WERI-Rb-1 (cell line): ENCODE measurements at regions not wholly inside any gene's neighbourhood (a gene's known extent, or its start where the extent isn't known, plus 50 kb on each side); places are given as distances from the start of the nearest gene placed in this dataset.

Source experiments
- DNase-seq: peaks from one replicate; pipeline ENCODE4 v3.0.0-alpha.2; 2020
- H3K27ac ChIP-seq: fragments of 250-450 bp; sonication (Bioruptor Pico); 2 replicates; pipeline ENCODE4 v1.5.1; 2020; ENCODE audit warnings: mild to moderate bottlenecking, moderate library complexity
- H3K27me3 ChIP-seq: fragments of 250-450 bp; sonication (Bioruptor Pico); 2 replicates; pipeline ENCODE4 v1.5.1; 2021; ENCODE audit warnings: mild to moderate bottlenecking, low read depth, moderate library complexity; ENCODE audit not compliant: insufficient read depth, severe bottlenecking
- H3K36me3 ChIP-seq: fragments of 250-450 bp; sonication (Bioruptor Pico); 2 replicates; pipeline ENCODE4 v1.5.1; 2020; ENCODE audit warnings: mild to moderate bottlenecking, moderate library complexity
- H3K4me3 ChIP-seq: 2 replicates; pipeline ENCODE4 v1.5.1; 2011; ENCODE audit warnings: low read depth, mild to moderate bottlenecking, control low read depth, low read length
- H3K9me3 ChIP-seq: fragments of 250-450 bp; sonication (Bioruptor Pico); 2 replicates; pipeline ENCODE4 v1.5.1; 2021; ENCODE audit warnings: mild to moderate bottlenecking, moderate library complexity; ENCODE audit not compliant: severe bottlenecking
- CTCF ChIP-seq: IDR thresholded peaks from 2 replicates; pipeline ENCODE4 v1.5.1; 2011; ENCODE audit warnings: low read depth, mild to moderate bottlenecking, control low read depth, inconsistent platforms, low read length

GRCh38 chr6:169097381-169097959, 156.2 kb downstream of the THBS2 start:
- Histone ChIP-seq H3K36me3 (no peaks in the 10 kb centered on the region), H3K27me3 (no peaks in the 10 kb centered on the region), H3K27ac (no peak overlapping the region), H3K9me3 (no peaks in the 10 kb centered on the region), H3K4me3 (no peak overlapping the region)
- DNase-seq, result peak; percentile 25
- TF ChIP-seq CTCF, result no peak

- no peaks in the 10 kb centered on the region for H3K36me3 ChIP-seq
- no peak overlapping the region for H3K27ac ChIP-seq
Measured at GRCh38 chr6:169096388-169096787, 157.3 kb downstream of the THBS2 start.

GRCh38 chr6:169095153-169095552, 158.5 kb downstream of the THBS2 start:
- DNase-seq, result no peak
- H3K9me3 ChIP-seq, result peaks cover 7% of the 10 kb centered on the region
- no peaks in the 10 kb centered on the region for H3K27me3 ChIP-seq
- no peak overlapping the region for H3K27ac ChIP-seq
- H3K4me3 ChIP-seq, result no peak overlapping the region
- no peaks in the 10 kb centered on the region for H3K36me3 ChIP-seq
- TF ChIP-seq CTCF, result no peak

More at GRCh38 chr6:169096388-169096787, 157.3 kb downstream of the THBS2 start:
- no peaks in the 10 kb centered on the region for H3K9me3 ChIP-seq
- no peak overlapping the region for H3K4me3 ChIP-seq
- peak; percentile 16; the same call in 1 of the 2 replicates for TF ChIP-seq CTCF
- H3K27me3 ChIP-seq, result no peaks in the 10 kb centered on the region
- DNase-seq, result no peak

- Histone ChIP-seq H3K36me3 (no peaks in the 10 kb centered on the region), H3K27me3 (no peaks in the 10 kb centered on the region), H3K4me3 (no peak overlapping the region), H3K27ac (no peak overlapping the region), H3K9me3 (peaks cover 7% of the 10 kb centered on the region)
- DNase-seq, result no peak
- TF ChIP-seq CTCF, result no peak
Measured at GRCh38 chr6:169094552-169094950, 159.1 kb downstream of the THBS2 start.

- TF ChIP-seq CTCF, result no peak
- DNase-seq, result no peak
- Histone ChIP-seq H3K27me3 (no peaks in the 10 kb centered on the region), H3K27ac (no peak overlapping the region), H3K9me3 (peaks cover 7% of the 10 kb centered on the region), H3K4me3 (no peak overlapping the region), H3K36me3 (no peaks in the 10 kb centered on the region)
Measured at GRCh38 chr6:169093770-169094551, 159.7 kb downstream of the THBS2 start.
